ENCODE measurements at regions not wholly inside any gene's neighbourhood (a gene's known extent, or its start where the extent isn't known, plus 50 kb on each side); places are given as distances from the start of the nearest gene placed in this dataset.

GRCh38 chr17:70479779-70480178 lies 310.4 kb downstream of the KCNJ2 start:
- Histone ChIP-seq H2AFZ (ENCODE audit: low read depth, low read length, severe bottlenecking) (no peak overlapping the region), H3K9ac (ENCODE audit: low read length) (no peak overlapping the region), H3K27ac (ENCODE audit: low read depth, low read length) (no peak overlapping the region), H3F3A (ENCODE audit: insufficient read depth) (no peaks in the 10 kb centered on the region), H4K20me1 (ENCODE audit: low read depth, low read length) (no peaks in the 10 kb centered on the region), H3K4me2 (ENCODE audit: low read depth, low read length, poor library complexity, severe bottlenecking) (no peak overlapping the region), H3K36me3 (ENCODE audit: low read length) (no peaks in the 10 kb centered on the region), H3K9me3 (ENCODE audit: insufficient read depth, low read length) (no peaks in the 10 kb centered on the region), H3K9me2 (replicated peaks; ENCODE audit: insufficient read depth, low read length) (no peaks in the 10 kb centered on the region), H3K4me3 (ENCODE audit: insufficient read depth, low read length, poor library complexity, severe bottlenecking) (no peak overlapping the region), H3K79me2 (ENCODE audit: insufficient read depth, low read length) (no peaks in the 10 kb centered on the region), H3K27me3 (ENCODE audit: low read length) (no peaks in the 10 kb centered on the region)
- TF ChIP-seq EZH2phosphoT487 (conservative IDR thresholded peaks at IDR 0.05; ENCODE audit: low read length), result no peak
- TF ChIP-seq CTCF (IDR thresholded peaks at IDR 0.05; ENCODE audit: insufficient read depth, low read length, poor library complexity, severe bottlenecking), result no peak

GRCh38 chr17:70483624-70484023 lies 314.3 kb downstream of the KCNJ2 start:
- H3F3A ChIP-seq (ENCODE audit: insufficient read depth), result no peaks in the 10 kb centered on the region
- no peaks in the 10 kb centered on the region for H4K20me1 ChIP-seq (ENCODE audit: low read depth, low read length)
- TF ChIP-seq CTCF (IDR thresholded peaks at IDR 0.05; ENCODE audit: insufficient read depth, low read length, poor library complexity, severe bottlenecking), result no peak
- TF ChIP-seq EZH2phosphoT487 (conservative IDR thresholded peaks at IDR 0.05; ENCODE audit: low read length), result no peak
- H3K36me3 ChIP-seq (ENCODE audit: low read length), result no peaks in the 10 kb centered on the region
- no peak overlapping the region for H3K27ac ChIP-seq (ENCODE audit: low read depth, low read length)
- no peaks in the 10 kb centered on the region for H3K9me3 ChIP-seq (ENCODE audit: insufficient read depth, low read length)
- H3K4me2 ChIP-seq (ENCODE audit: low read depth, low read length, poor library complexity, severe bottlenecking), result no peak overlapping the region
- H3K79me2 ChIP-seq (ENCODE audit: insufficient read depth, low read length), result no peaks in the 10 kb centered on the region
- no peaks in the 10 kb centered on the region for H3K27me3 ChIP-seq (ENCODE audit: low read length)
- no peak overlapping the region for H2AFZ ChIP-seq (ENCODE audit: low read depth, low read length, severe bottlenecking)
- no peak overlapping the region for H3K4me3 ChIP-seq (ENCODE audit: insufficient read depth, low read length, poor library complexity, severe bottlenecking)
- H3K9me2 ChIP-seq (replicated peaks; ENCODE audit: insufficient read depth, low read length), result no peaks in the 10 kb centered on the region
- no peak overlapping the region for H3K9ac ChIP-seq (ENCODE audit: low read length)

- no peaks in the 10 kb centered on the region for H3K79me2 ChIP-seq (ENCODE audit: insufficient read depth, low read length)
- H3K27me3 ChIP-seq (ENCODE audit: low read length), result no peaks in the 10 kb centered on the region
- no peak overlapping the region for H2AFZ ChIP-seq (ENCODE audit: low read depth, low read length, severe bottlenecking)
- H3K9me3 ChIP-seq (ENCODE audit: insufficient read depth, low read length), result no peaks in the 10 kb centered on the region
- H3K36me3 ChIP-seq (ENCODE audit: low read length), result no peaks in the 10 kb centered on the region
- no peaks in the 10 kb centered on the region for H3F3A ChIP-seq (ENCODE audit: insufficient read depth)
- H3K4me2 ChIP-seq (ENCODE audit: low read depth, low read length, poor library complexity, severe bottlenecking), result no peak overlapping the region
- no peaks in the 10 kb centered on the region for H3K9me2 ChIP-seq (replicated peaks; ENCODE audit: insufficient read depth, low read length)
- no peak for TF ChIP-seq CTCF (IDR thresholded peaks at IDR 0.05; ENCODE audit: insufficient read depth, low read length, poor library complexity, severe bottlenecking)
- no peak for TF ChIP-seq EZH2phosphoT487 (conservative IDR thresholded peaks at IDR 0.05; ENCODE audit: low read length)
- H3K9ac ChIP-seq (ENCODE audit: low read length), result no peak overlapping the region
- H3K27ac ChIP-seq (ENCODE audit: low read depth, low read length), result no peak overlapping the region
- H4K20me1 ChIP-seq (ENCODE audit: low read depth, low read length), result no peaks in the 10 kb centered on the region
- no peak overlapping the region for H3K4me3 ChIP-seq (ENCODE audit: insufficient read depth, low read length, poor library complexity, severe bottlenecking)
These were observed 314.7 kb downstream of the KCNJ2 start for GRCh38 chr17:70484050-70484449.
